ENCODE measurements at regions not wholly inside any gene's neighbourhood (a gene's known extent, or its start where the extent isn't known, plus 50 kb on each side); places are given as distances from the start of the nearest gene placed in this dataset.

- TF ChIP-seq CTCF (conservative IDR thresholded peaks at IDR 0.05; ENCODE audit: low read depth, low read length), result no peak
- no peak for DNase-seq (ENCODE audit: low read depth)
- no peak overlapping the region for H3K4me3 ChIP-seq (ENCODE audit: low read depth, low read length)
Observed at GRCh38 chrX:39206399-39207145, 405.3 kb downstream of the MID1IP1 start.

- no peak for DNase-seq (ENCODE audit: low read depth)
- H3K4me3 ChIP-seq (ENCODE audit: low read depth, low read length), result no peak overlapping the region
- TF ChIP-seq CTCF (conservative IDR thresholded peaks at IDR 0.05; ENCODE audit: low read depth, low read length), result no peak
Observed at GRCh38 chrX:39211501-39211900, 410.2 kb downstream of the MID1IP1 start.

- no peak for TF ChIP-seq CTCF (conservative IDR thresholded peaks at IDR 0.05; ENCODE audit: low read depth, low read length)
- H3K4me3 ChIP-seq (ENCODE audit: low read depth, low read length), result no peak overlapping the region
- no peak for DNase-seq (ENCODE audit: low read depth)
Observed at GRCh38 chrX:39212456-39212855, 411.2 kb downstream of the MID1IP1 start.

- H3K4me3 ChIP-seq (ENCODE audit: low read depth, low read length), result no peak overlapping the region
- no peak for DNase-seq (ENCODE audit: low read depth)
- no peak for TF ChIP-seq CTCF (conservative IDR thresholded peaks at IDR 0.05; ENCODE audit: low read depth, low read length)
Observed at GRCh38 chrX:39214387-39215126, 413.3 kb downstream of the MID1IP1 start.

- TF ChIP-seq CTCF (conservative IDR thresholded peaks at IDR 0.05; ENCODE audit: low read depth, low read length), result no peak
- DNase-seq (ENCODE audit: low read depth), result no peak
- no peak overlapping the region for H3K4me3 ChIP-seq (ENCODE audit: low read depth, low read length)
Observed at GRCh38 chrX:39220952-39221351, 419.7 kb downstream of the MID1IP1 start.

- no peak for TF ChIP-seq CTCF (conservative IDR thresholded peaks at IDR 0.05; ENCODE audit: low read depth, low read length)
- no peak overlapping the region for H3K4me3 ChIP-seq (ENCODE audit: low read depth, low read length)
- no peak for DNase-seq (ENCODE audit: low read depth)
Observed at GRCh38 chrX:39222346-39223113, 421.3 kb downstream of the MID1IP1 start.
